HL-60 (cell line): ENCODE measurements at regions not wholly inside any gene's neighbourhood (a gene's known extent, or its start where the extent isn't known, plus 50 kb on each side); places are given as distances from the start of the nearest gene placed in this dataset.

ENCODE experiments used
- DNase-seq, 2 experiments: peaks; one replicate each; pipeline ENCODE4 v3.0.0-alpha.2; 2010 to 2020; ENCODE audit warnings: low read depth in 1 of 2, low spot score in 1 of 2
- H3K27ac ChIP-seq: fragments of 250-450 bp; sonication (Bioruptor Pico); replicated peaks from 2 replicates; pipeline ENCODE4 v1.5.1; 2020; ENCODE audit warnings: mild to moderate bottlenecking, moderate library complexity
- H3K27me3 ChIP-seq: fragments of 250-450 bp; sonication (Bioruptor Pico); 2 replicates; pipeline ENCODE4 v1.5.1; 2021; ENCODE audit warnings: mild to moderate bottlenecking, moderate library complexity; ENCODE audit not compliant: insufficient read depth, poor library complexity, severe bottlenecking
- H3K4me3 ChIP-seq: replicated peaks from 2 replicates; pipeline ENCODE4 v1.5.1; 2011; ENCODE audit warnings: mild to moderate bottlenecking, control low read depth, low read length; ENCODE audit not compliant: insufficient read depth
- GABPA ChIP-seq: IDR thresholded peaks from 2 replicates; pipeline ENCODE4 v1.6.1; 2012; ENCODE audit warnings: low read depth
- POLR2AphosphoS5 ChIP-seq: IDR thresholded peaks from 2 replicates; pipeline ENCODE4 v1.6.1; 2012; ENCODE audit warnings: low read depth
- SPI1 ChIP-seq: IDR thresholded peaks from 2 replicates; pipeline ENCODE4 v1.6.1; 2012; ENCODE audit warnings: low read depth, mild to moderate bottlenecking, borderline replicate concordance
- TF ChIP-seq, protein P1 (sequence below): IDR thresholded peaks from one replicate; pipeline ENCODE4 v1.5.1; 2011; ENCODE audit warnings: low read length, control low read depth, inconsistent platforms; ENCODE audit not compliant: insufficient read depth
- TF ChIP-seq, protein P2 (sequence below): IDR thresholded peaks from 2 replicates; pipeline ENCODE4 v1.6.1; 2012; ENCODE audit warnings: low read depth; ENCODE audit not compliant: insufficient replicate concordance

DNA sequence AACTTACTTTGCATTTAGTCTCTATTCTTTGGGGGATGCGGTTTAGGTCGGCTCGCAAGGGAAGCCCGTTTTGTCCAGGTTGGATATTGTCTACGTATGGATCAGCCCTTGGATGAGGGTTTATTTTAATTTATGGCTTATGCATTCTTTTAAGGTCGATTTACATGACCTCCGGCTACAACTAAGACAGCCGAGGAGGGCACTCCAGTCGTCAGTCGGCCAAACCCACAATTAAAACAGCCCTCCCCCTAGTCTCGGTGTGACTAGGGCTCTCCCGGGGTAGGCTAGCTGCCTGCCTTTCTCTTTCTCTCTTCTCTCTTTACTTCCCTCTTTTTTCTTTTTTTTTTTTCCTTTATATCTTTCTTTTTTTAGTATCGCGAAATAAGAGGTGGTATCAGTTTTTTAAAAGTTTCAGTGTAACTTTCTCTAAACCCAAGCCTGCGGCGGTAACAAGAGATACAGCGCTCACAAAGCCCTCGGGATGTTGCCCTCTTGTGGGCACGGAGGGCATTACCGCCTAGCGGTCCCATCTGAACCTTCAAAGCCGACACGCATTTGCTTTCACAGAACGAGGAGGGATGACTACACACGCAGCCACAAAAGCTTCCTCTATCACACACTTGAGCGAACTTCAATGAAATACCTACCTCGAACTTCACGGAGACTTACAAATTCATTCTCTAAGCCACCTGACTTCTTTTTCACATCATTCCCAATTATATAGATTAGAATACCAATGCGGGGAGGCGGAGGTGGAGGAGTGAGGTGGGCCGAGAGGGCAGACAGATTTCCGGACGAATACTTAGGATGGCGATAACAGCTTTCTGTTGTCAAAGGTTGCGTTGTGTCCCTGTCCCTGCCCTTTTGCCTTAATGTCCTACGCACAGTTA, 132.3 kb upstream of the C11orf58 start:
- H3K27ac ChIP-seq: no peak overlapping the region
- H3K27me3 ChIP-seq: peaks cover 73% of the 10 kb centered on the region
- H3K4me3 ChIP-seq: 0 out of 2 replicates have a peak overlapping the region, but pooled peaks have one; percentile 18
- DNase-seq: peak; percentile 50 to 86
- TF ChIP-seq, protein P1, sequence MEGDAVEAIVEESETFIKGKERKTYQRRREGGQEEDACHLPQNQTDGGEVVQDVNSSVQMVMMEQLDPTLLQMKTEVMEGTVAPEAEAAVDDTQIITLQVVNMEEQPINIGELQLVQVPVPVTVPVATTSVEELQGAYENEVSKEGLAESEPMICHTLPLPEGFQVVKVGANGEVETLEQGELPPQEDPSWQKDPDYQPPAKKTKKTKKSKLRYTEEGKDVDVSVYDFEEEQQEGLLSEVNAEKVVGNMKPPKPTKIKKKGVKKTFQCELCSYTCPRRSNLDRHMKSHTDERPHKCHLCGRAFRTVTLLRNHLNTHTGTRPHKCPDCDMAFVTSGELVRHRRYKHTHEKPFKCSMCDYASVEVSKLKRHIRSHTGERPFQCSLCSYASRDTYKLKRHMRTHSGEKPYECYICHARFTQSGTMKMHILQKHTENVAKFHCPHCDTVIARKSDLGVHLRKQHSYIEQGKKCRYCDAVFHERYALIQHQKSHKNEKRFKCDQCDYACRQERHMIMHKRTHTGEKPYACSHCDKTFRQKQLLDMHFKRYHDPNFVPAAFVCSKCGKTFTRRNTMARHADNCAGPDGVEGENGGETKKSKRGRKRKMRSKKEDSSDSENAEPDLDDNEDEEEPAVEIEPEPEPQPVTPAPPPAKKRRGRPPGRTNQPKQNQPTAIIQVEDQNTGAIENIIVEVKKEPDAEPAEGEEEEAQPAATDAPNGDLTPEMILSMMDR: peak; percentile 97
- TF ChIP-seq, protein P2, sequence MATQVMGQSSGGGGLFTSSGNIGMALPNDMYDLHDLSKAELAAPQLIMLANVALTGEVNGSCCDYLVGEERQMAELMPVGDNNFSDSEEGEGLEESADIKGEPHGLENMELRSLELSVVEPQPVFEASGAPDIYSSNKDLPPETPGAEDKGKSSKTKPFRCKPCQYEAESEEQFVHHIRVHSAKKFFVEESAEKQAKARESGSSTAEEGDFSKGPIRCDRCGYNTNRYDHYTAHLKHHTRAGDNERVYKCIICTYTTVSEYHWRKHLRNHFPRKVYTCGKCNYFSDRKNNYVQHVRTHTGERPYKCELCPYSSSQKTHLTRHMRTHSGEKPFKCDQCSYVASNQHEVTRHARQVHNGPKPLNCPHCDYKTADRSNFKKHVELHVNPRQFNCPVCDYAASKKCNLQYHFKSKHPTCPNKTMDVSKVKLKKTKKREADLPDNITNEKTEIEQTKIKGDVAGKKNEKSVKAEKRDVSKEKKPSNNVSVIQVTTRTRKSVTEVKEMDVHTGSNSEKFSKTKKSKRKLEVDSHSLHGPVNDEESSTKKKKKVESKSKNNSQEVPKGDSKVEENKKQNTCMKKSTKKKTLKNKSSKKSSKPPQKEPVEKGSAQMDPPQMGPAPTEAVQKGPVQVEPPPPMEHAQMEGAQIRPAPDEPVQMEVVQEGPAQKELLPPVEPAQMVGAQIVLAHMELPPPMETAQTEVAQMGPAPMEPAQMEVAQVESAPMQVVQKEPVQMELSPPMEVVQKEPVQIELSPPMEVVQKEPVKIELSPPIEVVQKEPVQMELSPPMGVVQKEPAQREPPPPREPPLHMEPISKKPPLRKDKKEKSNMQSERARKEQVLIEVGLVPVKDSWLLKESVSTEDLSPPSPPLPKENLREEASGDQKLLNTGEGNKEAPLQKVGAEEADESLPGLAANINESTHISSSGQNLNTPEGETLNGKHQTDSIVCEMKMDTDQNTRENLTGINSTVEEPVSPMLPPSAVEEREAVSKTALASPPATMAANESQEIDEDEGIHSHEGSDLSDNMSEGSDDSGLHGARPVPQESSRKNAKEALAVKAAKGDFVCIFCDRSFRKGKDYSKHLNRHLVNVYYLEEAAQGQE: no peak
- TF ChIP-seq SPI1: no peak

DNA sequence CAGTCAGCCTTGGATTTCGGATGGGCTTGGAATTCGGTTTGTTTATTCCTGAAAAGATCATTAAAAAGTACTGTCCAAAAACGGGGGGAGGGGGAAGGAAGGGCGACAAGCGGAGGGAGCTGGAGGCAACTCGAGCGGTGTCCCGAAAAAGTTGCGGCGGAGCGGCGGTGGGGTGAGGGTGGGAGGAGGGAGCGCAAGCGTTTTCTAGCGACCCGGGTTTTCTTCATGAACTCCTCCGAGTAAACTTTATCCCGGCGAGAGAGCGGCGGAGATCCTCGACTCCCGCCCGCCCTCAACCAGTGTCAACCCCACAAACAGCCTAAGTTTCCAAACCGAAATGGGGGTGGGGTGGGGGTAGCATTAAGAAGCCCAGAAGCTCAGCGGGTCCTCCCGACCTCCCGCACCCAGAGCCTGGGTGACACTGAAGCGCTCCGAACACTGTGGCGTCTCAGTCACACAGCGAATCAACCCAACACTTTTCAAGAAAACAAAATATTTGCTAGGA, 133.0 kb upstream of the C11orf58 start:
- peak overlapping the region; percentile 18 for H3K4me3 ChIP-seq
- TF ChIP-seq GABPA (no peak), SPI1 (no peak), POLR2AphosphoS5 (no peak)
- TF ChIP-seq, protein P2: no peak
- TF ChIP-seq, protein P1: no peak
- peaks cover 66% of the 10 kb centered on the region for H3K27me3 ChIP-seq
- DNase-seq: no peak
- H3K27ac ChIP-seq: no peak overlapping the region

DNA sequence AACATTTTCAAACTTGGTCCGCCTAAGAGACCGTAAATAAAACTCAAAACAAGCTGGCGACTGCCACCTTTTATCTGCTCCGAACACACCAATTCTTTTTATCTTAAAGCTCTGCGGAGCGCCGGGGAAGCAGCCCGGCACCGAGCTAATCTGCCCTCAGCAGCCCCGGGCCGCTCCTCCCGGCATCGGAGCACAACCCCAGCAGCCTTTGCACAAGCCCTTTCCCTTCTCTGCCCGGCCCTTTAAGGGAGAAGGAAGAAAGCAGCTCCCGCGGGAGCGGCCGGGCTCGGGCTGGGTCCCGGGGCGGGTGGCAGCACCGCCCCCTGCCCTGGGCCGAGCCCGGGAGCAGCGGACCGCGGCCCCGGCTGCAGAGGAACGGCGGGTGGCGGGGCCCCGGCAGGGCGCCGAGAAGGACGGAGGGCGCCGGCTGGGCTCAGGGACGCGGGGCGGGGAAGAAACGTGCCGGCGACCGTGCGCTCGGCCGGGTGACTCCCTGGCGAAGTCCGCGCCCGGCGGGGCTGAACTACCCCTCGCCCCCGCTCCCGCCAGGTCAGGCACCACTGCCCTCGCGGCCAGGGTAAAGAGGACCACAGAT, 133.6 kb upstream of the C11orf58 start:
- TF ChIP-seq GABPA (no peak), SPI1 (no peak), POLR2AphosphoS5 (no peak)
- TF ChIP-seq, protein P1: no peak
- TF ChIP-seq, protein P2: no peak
- Histone ChIP-seq H3K4me3 (peak overlapping the region; percentile 18; the same call in 1 of the 2 replicates), H3K27me3 (peaks cover 63% of the 10 kb centered on the region), H3K27ac (no peak overlapping the region)
- DNase-seq: peak in 1 of 2 experiments; percentile 21
